HG03135 (cell line): ENCODE measurements at regions not wholly inside any gene's neighbourhood (a gene's known extent, or its start where the extent isn't known, plus 50 kb on each side); places are given as distances from the start of the nearest gene placed in this dataset.
"Not testable (repeated sequence)": the region's sequence is repeated elsewhere in the genome, so short reads cannot be mapped to it uniquely, and the experiment has no call there.

Experiments used
- ATAC-seq: cut with Tn5 transposase; IDR thresholded peaks from one replicate; pipeline ENCODE4 v1.9.1; 2021; ENCODE audit warnings: mild to moderate bottlenecking, moderate library complexity; ENCODE audit not compliant: unreplicated experiment

DNA sequence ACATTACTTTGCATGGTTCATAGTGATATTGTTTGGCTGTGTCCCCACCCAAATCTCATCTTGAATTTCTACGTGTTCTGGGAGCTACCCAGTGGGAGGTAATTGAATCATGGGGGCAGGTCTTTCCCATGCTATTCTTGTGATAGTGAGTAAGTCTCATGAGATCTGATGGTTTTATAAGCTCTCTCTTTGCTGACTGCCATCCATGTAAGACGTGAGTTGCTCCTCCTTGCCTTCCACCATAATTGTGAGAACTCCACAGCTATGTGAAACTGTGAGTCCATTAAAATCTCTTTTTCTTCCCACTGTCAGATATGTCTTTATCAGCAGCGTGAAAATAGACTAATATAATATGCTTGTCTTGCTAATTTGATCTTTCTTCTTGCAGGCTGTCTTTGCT lies 200.4 kb upstream of the NOX3 start:
- ATAC-seq, result no peak

DNA sequence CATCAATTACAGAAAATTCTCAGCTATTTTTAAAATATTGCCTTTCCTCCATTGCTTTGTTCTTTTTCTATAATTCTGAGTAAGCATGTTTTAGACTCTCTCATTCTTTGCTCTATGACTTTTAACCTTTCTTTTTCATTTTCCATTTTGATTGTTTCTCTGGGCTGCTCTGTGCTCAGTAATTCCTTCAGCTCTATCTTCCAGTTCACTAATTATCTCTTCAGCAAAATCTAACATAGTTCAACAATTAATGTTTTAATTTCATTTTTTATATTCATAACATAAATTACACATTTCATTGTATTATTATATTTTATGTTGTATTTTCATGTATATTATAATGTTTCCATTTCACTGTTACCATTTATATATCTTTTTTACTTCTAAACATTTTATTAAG lies 198.8 kb upstream of the NOX3 start:
- no peak for ATAC-seq

DNA sequence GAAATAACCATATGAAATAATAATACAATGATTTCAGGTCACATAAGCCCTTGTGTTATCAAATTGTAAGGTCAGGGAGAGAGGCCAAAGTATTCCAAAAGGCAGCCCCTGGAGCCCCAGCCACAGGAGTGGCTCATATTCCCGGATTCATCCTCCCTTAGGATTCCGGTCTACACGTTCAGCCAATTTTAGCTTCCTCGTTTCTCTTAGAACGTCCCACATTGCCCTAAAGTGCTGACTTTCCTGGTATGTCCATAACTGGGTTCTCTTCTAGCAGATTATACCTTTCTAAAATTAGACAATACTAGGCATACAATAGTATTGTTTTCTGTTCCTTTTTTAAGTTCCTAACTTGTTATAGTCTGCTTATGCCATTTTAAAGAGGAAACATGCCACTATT lies 192.7 kb upstream of the NOX3 start:
- ATAC-seq, result no peak

DNA sequence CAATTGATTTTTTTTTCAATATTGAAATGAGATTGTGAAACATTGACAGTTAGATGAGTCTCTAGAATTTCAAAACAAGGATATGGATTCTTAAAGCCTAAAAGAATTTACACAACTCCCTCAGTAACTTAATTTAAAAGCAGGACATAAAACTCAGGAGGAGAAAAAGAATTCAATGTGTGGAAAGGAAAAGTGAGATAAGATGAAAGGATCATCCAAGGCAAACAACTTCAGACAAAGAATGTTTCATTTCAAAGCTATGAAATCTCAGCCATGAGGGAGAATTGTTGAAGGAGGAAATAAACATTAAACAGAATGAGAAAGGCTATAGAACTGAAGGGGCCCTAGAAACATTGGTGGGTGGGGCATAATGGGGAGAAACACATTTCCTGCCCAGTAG lies 191.7 kb upstream of the NOX3 start:
- ATAC-seq, result no peak

DNA sequence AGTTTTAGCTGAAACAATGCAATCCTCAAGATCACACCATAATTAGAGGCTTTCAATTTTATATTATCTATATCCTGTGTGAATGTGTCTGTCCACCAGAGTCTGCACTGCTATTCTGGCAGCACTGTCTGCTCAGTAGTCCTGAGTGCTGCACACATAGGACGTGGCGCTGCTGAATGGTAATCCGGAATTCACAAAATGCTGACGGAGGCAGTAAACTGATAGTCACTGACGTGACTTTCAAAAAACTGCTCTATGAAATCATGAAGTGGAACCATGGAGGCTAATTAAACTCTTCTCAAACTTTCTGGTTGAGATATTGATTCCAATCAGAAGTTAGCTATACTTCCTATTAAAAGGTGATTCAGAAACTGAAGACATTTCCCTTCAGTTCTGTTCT lies 190.8 kb upstream of the NOX3 start:
- no peak for ATAC-seq

DNA sequence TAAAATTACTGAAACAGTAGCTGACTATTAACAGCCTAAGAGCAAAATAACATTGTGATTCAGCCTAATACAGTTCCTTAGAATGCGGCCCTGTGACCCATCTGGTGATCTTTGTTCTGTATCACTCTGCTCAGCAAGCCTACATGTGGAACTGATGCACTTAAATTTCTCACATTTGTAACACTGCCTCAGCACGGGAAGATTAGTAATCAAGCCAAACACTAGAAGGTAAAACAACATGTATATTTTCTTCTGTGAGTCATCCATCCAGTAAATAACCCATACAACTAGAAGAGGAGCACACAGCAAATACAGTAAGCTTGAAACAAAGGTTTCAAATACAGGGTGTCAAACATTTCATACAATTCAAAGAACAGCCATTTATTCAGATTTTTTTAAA lies 189.7 kb upstream of the NOX3 start:
- ATAC-seq, result no peak

DNA sequence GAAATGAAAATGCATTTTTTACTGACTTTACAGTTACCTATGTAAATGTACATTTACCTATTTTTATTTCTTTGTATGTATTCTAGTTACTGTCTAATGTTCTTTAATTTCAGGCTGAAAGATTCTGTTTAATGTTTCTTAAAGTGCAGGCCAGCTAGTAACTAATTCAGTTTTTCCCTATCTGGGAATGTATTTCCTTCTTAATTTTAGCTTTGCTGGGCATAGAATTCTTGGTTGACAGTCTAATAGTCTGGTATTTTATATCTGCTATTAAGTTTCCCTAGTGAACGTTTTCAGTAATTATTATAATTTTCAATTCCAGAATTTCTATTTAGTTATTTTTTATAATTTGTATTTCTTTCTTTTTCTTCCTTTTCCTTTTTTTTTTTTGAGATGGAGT lies 186.0 kb upstream of the NOX3 start:
- no peak for ATAC-seq

DNA sequence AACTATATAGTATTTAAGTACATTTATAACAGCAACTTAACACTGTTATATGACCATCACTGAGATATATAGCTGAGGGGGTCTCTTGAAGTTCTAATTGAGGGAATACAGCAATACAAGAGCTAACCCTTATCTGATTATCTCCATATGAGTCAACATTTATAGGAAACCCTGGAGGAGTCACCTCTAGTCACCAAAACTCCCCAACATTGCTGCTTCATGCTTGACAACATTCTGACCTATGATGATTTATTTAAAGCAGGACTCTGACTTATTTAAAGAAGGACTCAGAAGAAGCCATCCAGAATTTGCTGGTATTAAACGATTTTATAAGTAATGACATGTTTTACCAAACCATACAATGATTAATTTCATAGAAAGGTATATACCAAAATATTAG lies 182.6 kb upstream of the NOX3 start:
- ATAC-seq, result no peak

DNA sequence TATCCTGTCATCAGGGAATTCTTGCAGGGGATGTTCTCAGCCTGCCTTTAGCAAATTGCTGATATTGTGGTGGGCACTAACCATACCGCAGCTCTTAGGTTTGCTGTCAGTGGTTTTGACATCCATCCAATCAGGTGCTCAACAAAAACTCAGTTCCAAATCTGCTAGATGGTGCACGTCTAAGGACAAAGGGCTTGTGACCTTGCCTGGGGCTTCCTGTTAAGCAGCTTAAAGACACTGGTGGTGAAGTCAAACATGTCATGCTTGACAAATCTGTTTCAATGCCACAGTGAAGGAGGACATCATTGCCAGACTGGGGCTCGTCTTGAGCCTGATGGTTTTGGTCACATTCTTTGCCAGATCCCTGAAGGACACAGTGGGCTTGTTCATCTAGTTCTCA lies 179.8 kb upstream of the NOX3 start:
- ATAC-seq, result no peak

DNA sequence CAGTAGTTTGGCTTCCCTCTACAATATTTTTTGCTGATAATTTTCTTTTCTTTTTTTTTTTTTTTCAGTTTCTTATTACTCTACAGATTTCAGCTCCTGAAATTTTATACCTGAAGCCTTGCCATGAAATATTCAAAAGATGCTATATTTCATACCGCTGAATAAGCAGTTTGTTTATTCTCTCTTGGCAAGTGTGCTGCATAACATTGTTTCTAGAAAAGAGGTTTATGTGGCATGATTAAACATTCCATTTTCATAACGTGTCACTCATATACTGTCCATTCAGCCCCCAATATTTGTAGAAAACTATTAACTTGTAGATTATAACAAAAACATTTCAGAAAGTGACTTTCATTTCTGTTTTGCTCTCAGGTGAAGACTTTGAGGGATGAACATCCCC lies 174.4 kb upstream of the NOX3 start:
- ATAC-seq, result no peak

DNA sequence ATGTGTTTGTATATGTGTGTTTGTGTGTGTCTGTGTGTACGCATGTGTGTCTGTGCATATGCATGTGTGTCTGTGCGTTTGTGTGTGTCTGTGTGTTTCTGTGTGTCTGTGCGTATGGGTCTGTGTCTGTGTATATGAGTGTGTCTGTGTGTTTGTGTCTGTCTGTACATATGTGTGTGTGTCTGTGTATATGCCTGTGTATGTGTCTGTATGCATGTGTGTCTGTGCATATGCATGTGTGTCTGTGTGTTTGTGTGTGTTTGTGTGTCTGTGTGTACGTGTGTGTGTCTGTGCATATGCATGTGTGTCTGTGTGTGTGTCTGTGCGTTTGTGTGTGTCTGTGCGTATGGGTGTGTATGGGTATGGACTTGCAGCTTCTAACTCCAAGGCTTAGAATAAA lies 174.0 kb upstream of the NOX3 start:
- ATAC-seq, result no peak

DNA sequence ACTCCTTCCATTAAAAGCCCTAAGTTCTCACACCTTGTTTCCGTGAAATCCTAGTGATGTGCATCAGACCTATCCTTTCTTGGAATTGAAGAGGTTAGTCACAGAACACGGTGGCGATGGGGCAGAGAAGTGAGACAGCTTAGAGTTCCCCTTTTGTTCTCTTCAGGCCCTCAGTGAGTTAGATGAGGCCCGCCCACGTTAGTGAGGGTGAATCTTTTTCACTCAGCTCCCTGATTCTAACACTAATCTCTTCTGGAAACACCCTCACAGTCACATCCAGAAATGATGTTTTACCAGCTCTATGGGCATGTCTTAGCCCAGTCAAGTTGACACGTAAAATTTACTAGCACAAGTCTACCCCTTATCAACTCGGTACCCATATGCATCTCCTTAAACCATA lies 172.7 kb upstream of the NOX3 start:
- ATAC-seq, result no peak

DNA sequence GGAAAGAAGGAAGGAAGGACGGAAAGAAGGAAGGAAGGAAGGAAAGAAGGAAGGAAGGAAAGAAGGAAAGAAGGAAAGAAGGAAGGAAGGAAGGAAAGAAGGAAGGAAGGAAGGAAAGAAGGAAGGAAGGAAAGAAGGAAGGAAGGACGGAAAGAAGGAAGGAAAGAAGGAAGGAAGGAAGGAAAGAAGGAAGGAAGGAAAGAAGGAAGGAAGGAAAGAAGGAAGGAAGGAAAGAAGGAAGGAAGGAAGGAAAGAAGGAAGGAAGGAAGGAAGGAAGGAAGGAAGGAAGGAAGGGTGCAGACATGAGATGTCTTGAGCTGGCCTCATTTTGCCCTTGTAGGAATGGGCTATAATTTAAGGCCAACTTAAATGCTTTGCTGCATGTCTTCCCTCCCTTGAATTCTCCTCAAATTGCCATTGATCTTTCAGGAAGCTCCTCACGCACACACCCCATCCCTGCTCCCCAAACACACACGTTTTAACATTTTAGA lies 172.1 kb upstream of the NOX3 start:
- not testable (repeated sequence) for ATAC-seq

DNA sequence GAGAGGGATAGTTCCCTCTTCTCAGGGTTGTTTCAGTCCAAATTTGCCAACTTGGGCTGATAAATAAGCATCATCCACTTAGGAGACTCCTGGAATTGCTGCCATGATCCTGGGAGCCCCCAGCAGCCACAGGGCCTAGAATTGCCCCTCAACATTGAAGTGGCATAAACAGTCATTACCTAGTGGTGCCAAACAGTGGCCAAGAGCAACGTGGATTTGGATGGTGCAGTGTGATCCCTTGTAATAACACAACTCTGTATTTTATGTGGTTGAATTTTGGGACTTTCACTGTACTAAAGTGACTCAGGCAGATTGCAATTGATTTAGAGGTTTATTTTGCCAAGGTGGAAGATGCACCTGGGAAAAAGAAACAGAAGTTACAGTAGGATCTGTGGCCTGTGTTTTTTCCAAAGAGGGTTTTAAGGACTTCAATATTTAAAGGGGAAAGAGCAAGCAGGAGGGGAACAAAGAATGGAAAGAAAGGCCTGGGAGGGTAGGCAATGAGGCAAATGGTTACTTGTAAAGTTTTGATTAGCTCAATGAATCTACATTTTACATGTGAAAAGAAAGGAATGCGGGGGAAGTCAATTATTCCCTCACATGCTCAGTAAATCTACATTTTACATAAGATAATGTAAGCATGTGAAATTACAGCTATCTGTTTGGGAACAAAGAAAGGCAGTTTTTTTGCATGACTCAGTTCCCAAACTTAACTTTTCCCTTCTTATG lies 168.0 kb upstream of the NOX3 start:
- no peak for ATAC-seq

DNA sequence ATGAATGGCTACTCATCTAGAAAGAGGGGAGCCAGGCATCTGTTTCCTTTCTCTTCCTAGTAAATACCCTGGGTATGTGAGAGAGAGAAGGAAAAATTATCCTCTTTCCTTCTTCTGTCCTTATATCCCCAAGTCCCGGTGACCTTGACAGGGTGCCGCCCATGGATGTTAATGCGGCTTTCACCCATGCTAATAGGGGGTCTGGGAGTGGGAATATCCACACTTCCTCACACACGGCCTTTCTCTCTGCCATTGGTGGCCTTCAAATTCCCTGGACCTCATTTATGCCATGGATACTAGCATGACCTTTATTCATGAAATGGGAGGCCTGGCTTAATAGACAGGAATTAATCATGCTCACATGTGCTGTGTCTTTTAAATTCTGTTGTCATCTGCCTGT lies 159.0 kb upstream of the NOX3 start:
- no peak for ATAC-seq

DNA sequence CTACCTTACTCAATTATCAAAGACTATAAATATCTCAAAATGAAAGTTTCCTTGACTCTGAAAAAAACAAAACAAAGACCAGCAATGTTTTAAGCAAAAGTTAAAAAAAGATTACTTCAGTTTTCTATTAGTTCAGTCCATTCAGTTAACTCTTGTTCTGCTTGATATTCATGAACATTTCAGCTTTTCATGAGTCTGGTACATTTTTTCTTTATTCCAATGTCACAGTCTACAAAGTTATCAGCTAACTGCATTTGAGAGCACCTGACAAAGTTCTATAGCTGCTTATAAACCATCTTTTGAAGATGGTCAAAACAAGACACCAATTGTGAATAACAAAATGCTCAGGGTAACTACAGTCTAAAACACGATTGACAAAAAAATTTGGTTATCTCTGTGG lies 156.1 kb upstream of the NOX3 start:
- ATAC-seq, result no peak

DNA sequence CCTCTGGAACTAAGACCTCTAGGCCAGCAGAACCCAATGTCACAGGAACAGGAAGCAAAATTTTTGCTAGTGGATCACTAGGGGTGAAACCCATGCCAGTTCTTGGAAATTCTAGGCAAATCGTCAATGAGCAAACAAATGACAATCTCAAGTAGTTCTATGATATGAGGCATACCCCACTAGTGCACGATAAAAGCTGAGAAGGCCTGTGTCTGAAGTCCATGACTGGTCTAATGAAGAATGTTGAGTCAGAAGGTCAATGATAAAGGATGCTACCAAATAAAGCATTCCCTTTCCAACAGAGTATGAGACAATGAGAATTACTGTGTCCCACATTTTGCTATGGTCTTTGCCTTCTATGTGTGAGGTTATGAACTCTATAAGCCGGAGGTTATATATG lies 149.4 kb upstream of the NOX3 start:
- no peak for ATAC-seq

DNA sequence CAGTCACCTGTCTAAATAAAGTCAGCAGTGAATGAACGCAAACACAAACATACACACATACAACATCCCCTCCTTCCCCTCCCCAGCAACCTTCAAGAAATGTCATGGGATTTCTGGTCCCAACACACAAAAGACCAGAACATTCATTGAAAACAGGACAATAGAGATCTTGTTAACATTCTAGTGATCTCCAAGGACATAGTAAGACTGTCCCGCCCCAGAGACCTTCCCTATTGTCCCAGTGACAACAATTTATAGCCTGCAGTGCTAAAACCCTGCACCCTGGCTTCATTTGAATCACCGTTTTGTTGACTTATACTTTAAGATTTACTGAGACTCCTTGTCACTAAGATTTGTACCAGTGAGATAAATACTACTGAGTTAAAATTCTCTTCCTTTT lies 143.9 kb upstream of the NOX3 start:
- no peak for ATAC-seq

DNA sequence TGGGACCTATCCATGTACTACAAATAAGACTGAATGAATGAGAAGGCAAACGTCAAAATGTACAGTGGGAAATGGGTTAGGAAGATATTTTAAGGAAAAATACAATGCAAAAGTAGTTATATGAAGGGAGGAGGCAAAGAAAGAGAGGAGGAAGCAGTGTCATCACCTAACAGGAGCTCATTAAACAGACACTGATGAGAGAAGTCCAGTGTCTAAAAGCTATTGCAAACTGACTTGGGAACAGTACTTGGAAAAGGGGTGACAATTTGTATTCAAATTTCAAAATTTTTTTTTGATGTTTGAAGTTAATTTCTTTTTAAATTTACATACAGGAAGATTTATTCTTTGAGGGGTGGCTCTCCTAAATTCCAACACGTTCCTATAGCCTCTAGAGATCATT lies 143.5 kb upstream of the NOX3 start:
- ATAC-seq, result no peak

DNA sequence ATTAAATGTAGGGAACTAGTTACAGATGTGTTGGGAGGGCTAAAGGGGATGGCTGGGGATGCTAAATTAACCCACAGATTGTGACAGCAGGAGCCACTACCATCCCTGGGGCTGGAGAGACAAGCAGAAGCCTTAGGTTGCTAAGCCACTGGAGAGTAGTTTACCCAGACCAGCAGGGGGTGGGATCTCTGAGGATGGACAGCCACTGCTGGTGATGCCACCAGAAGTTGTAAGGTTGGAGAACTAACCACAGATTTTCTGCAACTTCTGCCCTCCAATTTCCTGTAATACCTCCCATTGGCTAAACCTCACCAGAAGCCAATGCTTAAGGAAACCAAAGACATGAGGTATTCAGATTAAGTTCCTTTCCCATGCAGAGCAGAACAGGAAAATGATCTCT lies 139.6 kb upstream of the NOX3 start:
- ATAC-seq, result no peak

DNA sequence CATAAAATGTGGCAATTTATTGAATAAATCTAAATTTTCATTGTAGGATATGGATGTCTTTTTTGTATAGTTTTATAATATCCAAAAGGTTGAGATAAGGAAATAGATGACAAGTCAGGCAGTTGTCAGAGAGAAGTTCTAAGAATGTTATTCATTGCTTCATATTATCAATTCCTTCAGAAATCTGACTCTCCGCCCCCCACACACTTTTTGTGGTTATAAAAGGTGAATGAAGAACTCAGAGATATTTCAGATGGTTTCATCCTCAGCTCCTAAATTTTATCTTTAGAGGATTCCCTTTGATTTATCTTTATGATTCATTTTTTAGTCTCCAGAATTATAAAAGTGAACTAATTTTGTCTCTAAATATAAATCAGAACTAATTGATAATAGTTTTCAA lies 136.1 kb upstream of the NOX3 start:
- ATAC-seq, result no peak

DNA sequence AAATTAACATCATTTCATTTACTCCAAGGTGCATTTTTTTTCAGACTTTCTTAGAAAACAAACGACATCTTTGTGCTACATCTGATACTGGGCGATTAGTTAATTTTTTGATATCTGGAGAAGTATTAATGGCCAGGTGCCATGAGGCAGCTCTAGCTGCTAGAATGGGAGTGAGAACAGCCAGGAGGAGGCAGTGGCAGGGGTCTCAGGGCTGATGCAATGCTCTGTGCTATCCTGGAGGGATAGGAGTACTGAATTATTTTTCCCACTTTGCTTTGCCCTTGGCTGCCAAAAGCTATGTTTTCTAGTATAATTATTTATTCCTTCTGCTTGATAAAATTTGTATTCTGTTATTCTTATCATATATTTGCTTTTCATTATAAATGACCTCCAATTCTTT lies 133.6 kb upstream of the NOX3 start:
- ATAC-seq, result no peak

DNA sequence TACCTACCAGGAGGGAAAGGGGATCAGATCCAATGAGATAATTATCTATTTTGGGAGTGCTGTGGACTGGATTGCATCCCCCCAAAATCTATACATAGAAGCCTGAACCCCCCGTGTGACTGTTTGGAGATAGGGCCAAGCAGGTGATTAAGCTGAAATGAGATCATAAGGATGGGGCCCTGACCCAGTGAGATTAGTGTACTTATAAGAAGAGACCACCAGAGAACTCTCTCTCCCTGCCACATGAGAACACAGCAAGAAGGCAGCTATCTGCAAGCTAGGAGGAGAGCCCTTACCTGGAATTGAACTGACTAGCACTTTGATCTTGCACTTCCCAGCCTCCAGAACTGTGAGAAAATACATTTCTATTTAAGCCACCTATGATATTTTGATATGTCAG lies 132.2 kb upstream of the NOX3 start:
- ATAC-seq, result no peak
